ENCODE measurements at regions not wholly inside any gene's neighbourhood (a gene's known extent, or its start where the extent isn't known, plus 50 kb on each side); places are given as distances from the start of the nearest gene placed in this dataset.

DNA sequence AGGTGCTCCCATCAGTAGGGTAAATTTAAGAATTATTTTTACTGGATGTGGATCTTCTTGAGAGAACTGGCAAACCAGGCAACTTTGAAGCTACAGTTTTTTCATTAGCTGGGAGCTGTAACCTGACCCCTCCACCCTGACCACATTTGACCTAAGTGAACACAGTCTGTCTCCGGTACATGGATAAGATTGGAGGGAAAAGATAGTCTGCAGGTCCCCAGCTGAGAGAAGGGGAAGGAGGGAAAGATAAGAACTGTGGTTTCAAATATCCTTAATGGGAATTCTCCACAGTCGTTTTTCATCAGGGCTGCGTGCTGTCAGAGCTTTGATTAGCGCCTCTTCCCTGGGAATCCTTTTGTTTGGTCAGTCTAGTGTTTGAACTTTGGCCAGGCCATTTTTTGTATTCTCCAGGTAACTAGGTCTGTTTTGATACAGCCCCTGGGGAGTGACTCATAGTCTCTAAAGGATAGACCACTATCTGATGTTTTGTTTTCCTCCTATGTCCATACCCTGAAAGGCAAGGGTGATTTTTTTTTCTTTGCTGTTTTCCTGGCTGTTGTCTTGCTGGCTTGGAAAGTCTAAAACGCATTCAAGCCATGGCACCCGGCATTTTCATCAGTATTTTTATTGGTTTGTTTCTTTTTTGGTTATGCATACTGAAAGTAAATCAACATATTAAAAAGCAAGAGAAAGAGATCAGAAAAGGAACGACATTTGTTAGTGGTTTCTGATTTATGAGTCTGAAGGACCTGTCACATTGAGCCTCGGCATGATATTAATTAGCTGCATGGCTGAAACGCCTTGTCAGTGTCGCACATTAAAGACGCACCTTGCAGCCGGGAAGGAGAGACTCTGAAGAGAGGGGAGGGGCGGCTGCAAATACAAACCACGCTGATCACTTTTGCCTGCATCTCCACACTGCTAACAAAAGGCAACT is 183.4 kb upstream of the FN1 start:
- Histone ChIP-seq H3F3A (ENCODE audit: low read length, unreplicated experiment) (no peaks in the 10 kb centered on the region), H3K4me3 (ENCODE audit: low read length) (no peak overlapping the region), H3K9me3 (ENCODE audit: low read length) (no peaks in the 10 kb centered on the region), H3K4me1 (ENCODE audit: insufficient read depth, low read length) (peaks cover 12% of the 10 kb centered on the region), H2AFZ (ENCODE audit: low read length) (no peak overlapping the region), H3K4me2 (ENCODE audit: low read length) (peak overlapping the region; percentile 10; the same call in 1 of the 2 replicates), H3K79me2 (ENCODE audit: low read length) (no peaks in the 10 kb centered on the region), H3K27ac (ENCODE audit: low read length) (no peak overlapping the region), H3K27me3 (ENCODE audit: low read length) (no peaks in the 10 kb centered on the region), H3K36me3 (ENCODE audit: low read depth, low read length) (no peaks in the 10 kb centered on the region), H4K20me1 (ENCODE audit: low read length) (no peaks in the 10 kb centered on the region), H3K9me2 (replicated peaks; ENCODE audit: low read length) (no peaks in the 10 kb centered on the region), H3K9ac (ENCODE audit: low read length) (no peak overlapping the region)
- intact Hi-C loops (cut with micrococcal nuclease): no loop called here
- ChIA-PET POLR2A (ENCODE audit: unreplicated experiment) (no interaction called here), CTCF (no interaction called here)
- TF ChIP-seq EZH2phosphoT487 (IDR thresholded peaks at IDR 0.05; ENCODE audit: borderline replicate concordance, low read length) (no peak), EZH2 (IDR thresholded peaks at IDR 0.05; ENCODE audit: low read length, unreplicated experiment) (no peak)
- TF ChIP-seq, protein P1, sequence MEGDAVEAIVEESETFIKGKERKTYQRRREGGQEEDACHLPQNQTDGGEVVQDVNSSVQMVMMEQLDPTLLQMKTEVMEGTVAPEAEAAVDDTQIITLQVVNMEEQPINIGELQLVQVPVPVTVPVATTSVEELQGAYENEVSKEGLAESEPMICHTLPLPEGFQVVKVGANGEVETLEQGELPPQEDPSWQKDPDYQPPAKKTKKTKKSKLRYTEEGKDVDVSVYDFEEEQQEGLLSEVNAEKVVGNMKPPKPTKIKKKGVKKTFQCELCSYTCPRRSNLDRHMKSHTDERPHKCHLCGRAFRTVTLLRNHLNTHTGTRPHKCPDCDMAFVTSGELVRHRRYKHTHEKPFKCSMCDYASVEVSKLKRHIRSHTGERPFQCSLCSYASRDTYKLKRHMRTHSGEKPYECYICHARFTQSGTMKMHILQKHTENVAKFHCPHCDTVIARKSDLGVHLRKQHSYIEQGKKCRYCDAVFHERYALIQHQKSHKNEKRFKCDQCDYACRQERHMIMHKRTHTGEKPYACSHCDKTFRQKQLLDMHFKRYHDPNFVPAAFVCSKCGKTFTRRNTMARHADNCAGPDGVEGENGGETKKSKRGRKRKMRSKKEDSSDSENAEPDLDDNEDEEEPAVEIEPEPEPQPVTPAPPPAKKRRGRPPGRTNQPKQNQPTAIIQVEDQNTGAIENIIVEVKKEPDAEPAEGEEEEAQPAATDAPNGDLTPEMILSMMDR (conservative IDR thresholded peaks at IDR 0.05; ENCODE audit: low read depth, low read length): no peak
- peak; percentile 62 for DNase-seq
- peak; percentile 38; the same call in 1 of the 2 replicates for ATAC-seq
- no TSS peak for BruUV-seq (replicated peaks)

DNA sequence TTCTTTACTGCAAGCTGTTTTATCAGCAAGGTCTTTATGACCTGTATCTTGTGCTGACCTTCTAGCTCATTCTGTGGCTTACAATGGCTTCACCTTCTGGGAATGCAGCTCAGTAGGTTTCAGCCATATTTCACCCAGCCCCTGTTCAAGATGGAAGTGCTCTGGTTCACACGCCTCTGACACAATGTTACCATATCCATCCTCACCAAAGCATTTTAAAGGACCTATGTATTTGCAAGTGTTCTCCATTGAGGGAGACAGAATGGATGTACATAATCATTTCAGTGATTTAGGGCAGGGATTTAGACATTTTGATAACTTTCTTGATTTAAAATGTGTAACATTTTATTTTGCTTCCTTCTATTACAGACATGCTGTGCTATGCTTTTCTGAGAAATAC is 182.3 kb upstream of the FN1 start:
- H3K9me2 ChIP-seq (replicated peaks; ENCODE audit: low read length): no peaks in the 10 kb centered on the region
- no peak overlapping the region for H3K4me2 ChIP-seq (ENCODE audit: low read length)
- DNase-seq (no peak), ATAC-seq (no peak)
- H2AFZ ChIP-seq (ENCODE audit: low read length): no peak overlapping the region
- H3K9me3 ChIP-seq (ENCODE audit: low read length): no peaks in the 10 kb centered on the region
- intact Hi-C loops (cut with micrococcal nuclease): no loop called here
- no peak overlapping the region for H3K9ac ChIP-seq (ENCODE audit: low read length)
- no peaks in the 10 kb centered on the region for H3K36me3 ChIP-seq (ENCODE audit: low read depth, low read length)
- no TSS peak for BruUV-seq (replicated peaks)
- H3K79me2 ChIP-seq (ENCODE audit: low read length): no peaks in the 10 kb centered on the region
- no peaks in the 10 kb centered on the region for H3F3A ChIP-seq (ENCODE audit: low read length, unreplicated experiment)
- H4K20me1 ChIP-seq (ENCODE audit: low read length): no peaks in the 10 kb centered on the region
- ChIA-PET POLR2A (ENCODE audit: unreplicated experiment) (no interaction called here), CTCF (no interaction called here)
- TF ChIP-seq EZH2phosphoT487 (IDR thresholded peaks at IDR 0.05; ENCODE audit: borderline replicate concordance, low read length): no peak
- TF ChIP-seq, protein P1 (conservative IDR thresholded peaks at IDR 0.05; ENCODE audit: low read depth, low read length): no peak
- TF ChIP-seq EZH2 (IDR thresholded peaks at IDR 0.05; ENCODE audit: low read length, unreplicated experiment): no peak
- no peak overlapping the region for H3K4me3 ChIP-seq (ENCODE audit: low read length)
- H3K27me3 ChIP-seq (ENCODE audit: low read length): no peaks in the 10 kb centered on the region
- peaks cover 16% of the 10 kb centered on the region for H3K4me1 ChIP-seq (ENCODE audit: insufficient read depth, low read length)
- H3K27ac ChIP-seq (ENCODE audit: low read length): no peak overlapping the region
